SK-N-SH treated with all-trans-retinoic acid at 6 μM for 48 hours (cell line): ENCODE measurements at regions not wholly inside any gene's neighbourhood (a gene's known extent, or its start where the extent isn't known, plus 50 kb on each side); places are given as distances from the start of the nearest gene placed in this dataset.

Experiments
- CSDC2 ChIP-seq: fragments of 250-450 bp; sonication (Bioruptor Pico); IDR thresholded peaks from 2 replicates; pipeline ENCODE4 v1.5.0; 2020; ENCODE audit warnings: mild to moderate bottlenecking, moderate library complexity
- ESRRG ChIP-seq: fragments of 250-450 bp; sonication (Bioruptor Pico); IDR thresholded peaks from 2 replicates; pipeline ENCODE4 v1.6.1; 2021; ENCODE audit warnings: mild to moderate bottlenecking
- SNAI2 ChIP-seq: fragments of 250-450 bp; sonication (Bioruptor Pico); IDR thresholded peaks from 2 replicates; pipeline ENCODE4 v1.5.0; 2020; ENCODE audit warnings: mild to moderate bottlenecking, moderate library complexity
- ZC3H10 ChIP-seq: fragments of 250-450 bp; sonication (Bioruptor Pico); IDR thresholded peaks from 2 replicates; pipeline ENCODE4 v1.5.1; 2021; ENCODE audit warnings: mild to moderate bottlenecking, moderate library complexity
- ZFP30 ChIP-seq: fragments of 450-650 bp; formaldehyde crosslinking; IDR thresholded peaks from 2 replicates; pipeline ENCODE4 v1.5.0; 2022; ENCODE audit warnings: mild to moderate bottlenecking, moderate library complexity
- ZNF565 ChIP-seq: fragments of 450-650 bp; formaldehyde crosslinking; conservative IDR thresholded peaks from 2 replicates; pipeline ENCODE4 v1.5.0; 2020; ENCODE audit warnings: low read depth, mild to moderate bottlenecking, moderate library complexity

DNA sequence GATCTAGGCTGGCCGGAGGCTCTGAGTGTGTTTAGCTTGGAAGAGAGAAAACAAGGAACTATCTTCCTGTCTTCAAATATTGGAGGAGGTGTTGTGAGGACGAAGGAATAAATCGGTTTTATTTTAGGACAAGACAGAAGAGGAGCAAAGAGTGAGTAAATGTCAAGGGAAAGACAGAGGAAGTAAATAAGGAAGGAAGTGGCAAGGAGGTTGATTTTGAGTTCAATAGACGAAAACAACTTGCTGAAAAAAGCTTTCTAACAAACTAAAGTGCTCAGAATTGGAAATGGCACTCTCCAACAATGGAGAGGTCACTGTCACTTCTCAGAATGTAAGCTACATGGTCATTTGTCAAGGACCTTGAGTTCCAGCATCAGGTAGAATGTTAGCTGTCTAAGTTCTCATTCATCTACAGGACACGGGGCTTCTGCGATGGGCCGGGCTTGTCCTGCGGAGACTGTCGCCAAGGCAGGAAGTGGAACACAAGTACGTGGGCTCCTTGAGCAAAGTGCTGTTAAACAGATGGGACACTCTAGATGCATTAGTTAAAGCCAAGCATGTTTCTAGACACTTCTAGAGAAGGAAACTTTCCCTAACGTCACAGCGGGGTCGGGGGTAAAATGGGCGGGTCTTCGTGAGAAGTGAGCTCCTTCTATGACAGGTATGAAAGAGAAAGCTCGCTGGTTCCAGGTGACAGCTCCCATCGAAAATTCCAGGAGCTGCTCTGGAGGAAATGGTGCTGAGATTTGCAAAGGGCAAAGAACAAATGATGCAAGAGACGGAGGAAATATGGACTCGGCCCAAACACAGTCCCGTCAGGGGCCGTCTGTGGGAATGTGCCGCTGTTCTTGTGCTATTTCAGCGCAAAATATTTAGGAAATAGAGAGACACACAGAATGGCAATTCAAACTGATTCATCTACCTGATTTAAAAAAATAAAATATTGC is 103.9 kb upstream of the UBL3 start:
- TF ChIP-seq ZFP30 (CRISPR knock-in tag) (no peak), ESRRG (no peak), ZNF565 (CRISPR knock-in tag) (no peak), SNAI2 (CRISPR knock-in tag) (no peak), ZC3H10 (CRISPR knock-in tag) (no peak), CSDC2 (CRISPR knock-in tag) (no peak)
